Thymus (tissue), 11 donors: ENCODE measurements at regions not wholly inside any gene's neighbourhood (a gene's known extent, or its start where the extent isn't known, plus 50 kb on each side); places are given as distances from the start of the nearest gene placed in this dataset.

Source experiments
- DNase-seq, 9 donors: peaks; one replicate each; pipeline ENCODE4 v3.0.0-alpha.2; 2013; ENCODE audit warnings: low spot score in 9 of 9, low read depth in 6 of 9, missing footprints in 1 of 9
- H3K27ac ChIP-seq, 2 donors: one replicate each; pipeline ENCODE4 v1.5.1; 2013; ENCODE audit warnings: control low read depth in 1 of 2, low read depth in 1 of 2, low read length in 1 of 2, mild to moderate bottlenecking in 1 of 2, moderate library complexity in 1 of 2
- H3K27me3 ChIP-seq, 2 donors: one replicate each; pipeline ENCODE4 v1.5.1; 2013; ENCODE audit warnings: low read length in 1 of 2; ENCODE audit not compliant: control insufficient read depth in 2 of 2, insufficient read depth in 1 of 2
- H3K36me3 ChIP-seq, 2 donors: one replicate each; pipeline ENCODE4 v1.5.1; 2013; ENCODE audit warnings: low read length in 1 of 2, mild to moderate bottlenecking in 1 of 2, moderate library complexity in 1 of 2; ENCODE audit not compliant: control insufficient read depth in 2 of 2, insufficient read depth in 2 of 2
- H3K4me1 ChIP-seq, 2 donors: one replicate each; pipeline ENCODE4 v1.5.1; 2013; ENCODE audit warnings: low read length in 2 of 2; ENCODE audit not compliant: control insufficient read depth in 2 of 2, insufficient read depth in 2 of 2
- H3K4me3 ChIP-seq, 2 donors: one replicate each; pipeline ENCODE4 v1.5.1; 2013; ENCODE audit warnings: low read length in 2 of 2, control low read depth in 1 of 2, mild to moderate bottlenecking in 1 of 2
- H3K9me3 ChIP-seq, 2 donors: one replicate each; pipeline ENCODE4 v1.5.1; 2013; ENCODE audit warnings: low read length in 1 of 2, mild to moderate bottlenecking in 1 of 2; ENCODE audit not compliant: control insufficient read depth in 2 of 2, insufficient read depth in 1 of 2
- WGBS: extraction: QIAGEN DNeasy Blood & Tissue Kit; methylation state at CpG from one replicate; pipeline ENCODE4 v1.1.7; 2013; 5-methylcytosine and 5-hydroxymethylcytosine counted together
- donor health status: healthy.

DNA sequence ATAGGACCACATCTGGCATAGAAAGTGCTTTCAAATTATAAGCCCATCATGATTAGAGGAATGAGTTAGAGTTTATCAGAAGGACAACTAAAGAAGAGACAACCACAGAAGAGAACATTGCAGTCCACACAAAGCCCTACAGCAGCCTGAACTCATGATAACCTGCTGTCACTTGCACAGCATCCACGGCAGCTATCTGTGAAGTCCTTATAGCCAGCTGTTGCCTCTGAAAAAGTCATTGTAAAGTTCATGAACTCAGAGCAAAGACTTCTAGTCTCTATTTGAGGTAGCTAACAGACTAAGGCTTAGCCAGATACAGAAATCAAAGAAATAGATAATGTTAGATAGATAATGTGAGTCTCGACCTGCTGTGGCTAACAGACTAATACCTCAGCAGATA is 450.0 kb downstream of the KLF5 start:
- Histone ChIP-seq H3K27me3 (no peaks in the 10 kb centered on the region), H3K4me3 (no peak overlapping the region), H3K9me3 (no peaks in the 10 kb centered on the region), H3K36me3 (no peaks in the 10 kb centered on the region), H3K4me1 (no peaks in the 10 kb centered on the region), H3K27ac (no peak overlapping the region)
- 96% methylated on average over 2 of the region's 2 CpGs for WGBS
- no peak for DNase-seq

DNA sequence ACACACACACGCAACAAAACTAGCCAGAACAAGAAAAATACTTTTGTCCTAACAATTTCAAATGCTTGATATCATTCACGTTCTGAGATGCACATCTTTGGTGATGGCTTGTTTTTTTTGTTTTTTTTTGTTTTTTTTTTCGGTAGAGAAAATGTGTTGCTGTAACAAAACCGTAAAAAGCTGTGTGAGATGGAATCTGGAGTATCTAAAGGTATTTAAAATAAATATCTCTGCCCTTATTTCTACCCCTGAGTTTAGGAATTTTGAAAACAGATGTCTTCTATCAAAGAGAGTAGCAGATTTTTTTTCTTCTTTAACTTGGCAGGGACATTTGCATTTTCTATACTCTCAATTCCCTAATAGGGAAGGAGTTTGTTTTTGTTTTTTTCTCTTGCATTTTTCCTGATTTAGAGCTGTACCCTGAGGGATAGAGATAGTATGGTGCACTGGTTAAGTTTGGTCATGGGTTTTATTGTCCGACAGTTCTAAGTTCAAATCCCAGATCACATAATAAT is 446.6 kb downstream of the KLF5 start:
- Histone ChIP-seq H3K4me1 (no peaks in the 10 kb centered on the region), H3K27me3 (no peaks in the 10 kb centered on the region), H3K4me3 (no peak overlapping the region), H3K36me3 (no peaks in the 10 kb centered on the region), H3K27ac (no peak overlapping the region), H3K9me3 (no peaks in the 10 kb centered on the region)
- 93% methylated on average over 5 of the region's 5 CpGs for WGBS
- no peak for DNase-seq

DNA sequence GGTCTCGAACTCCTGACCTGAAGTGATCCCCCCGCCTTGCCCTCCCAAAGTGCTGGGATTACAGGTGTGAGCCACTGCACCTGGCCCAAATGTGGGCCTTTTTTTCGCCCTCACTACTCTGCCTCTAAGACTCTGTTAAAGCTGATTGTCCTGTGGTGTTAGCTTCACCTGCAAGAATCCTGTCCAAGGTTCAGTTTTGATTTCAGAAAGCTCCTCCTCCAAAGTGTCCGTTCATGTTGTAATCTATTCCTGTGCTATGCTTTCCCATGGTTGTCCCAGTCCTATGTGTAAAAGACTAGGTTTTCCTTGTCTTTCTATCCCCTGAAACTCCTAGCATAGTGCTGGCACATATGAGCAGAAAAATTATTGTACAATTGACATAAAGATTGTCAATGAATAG is 440.9 kb downstream of the KLF5 start:
- DNase-seq, result no peak
- Histone ChIP-seq H3K4me3 (no peak overlapping the region), H3K4me1 (no peaks in the 10 kb centered on the region), H3K9me3 (no peaks in the 10 kb centered on the region), H3K36me3 (no peaks in the 10 kb centered on the region), H3K27me3 (no peaks in the 10 kb centered on the region), H3K27ac (no peak overlapping the region)
- whole genome bisulfite sequencing, result 97% methylated on average over 4 of the region's 4 CpGs

DNA sequence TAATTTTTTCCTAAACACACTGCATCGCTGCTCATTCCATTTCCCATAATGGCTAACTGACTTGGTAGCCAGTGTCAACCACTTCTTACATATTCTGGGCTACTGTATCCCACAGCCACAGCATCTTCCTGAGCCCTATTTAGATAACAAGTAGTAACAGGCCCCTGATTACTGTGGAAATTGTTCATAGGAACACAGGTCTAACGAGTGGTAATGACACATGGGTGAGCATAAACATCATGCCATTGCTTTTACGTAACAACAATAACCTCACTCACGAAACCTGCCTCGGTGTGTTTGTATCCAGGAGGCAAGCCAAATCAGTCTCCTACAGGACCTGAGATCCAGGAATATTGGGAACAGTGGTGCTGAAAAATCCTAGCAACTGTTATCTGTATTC is 438.6 kb downstream of the KLF5 start:
- Histone ChIP-seq H3K9me3 (no peaks in the 10 kb centered on the region), H3K27ac (no peak overlapping the region), H3K27me3 (no peaks in the 10 kb centered on the region), H3K4me1 (no peaks in the 10 kb centered on the region), H3K36me3 (no peaks in the 10 kb centered on the region), H3K4me3 (no peak overlapping the region)
- WGBS, result 97% methylated on average over 5 of the region's 5 CpGs
- DNase-seq, result no peak

DNA sequence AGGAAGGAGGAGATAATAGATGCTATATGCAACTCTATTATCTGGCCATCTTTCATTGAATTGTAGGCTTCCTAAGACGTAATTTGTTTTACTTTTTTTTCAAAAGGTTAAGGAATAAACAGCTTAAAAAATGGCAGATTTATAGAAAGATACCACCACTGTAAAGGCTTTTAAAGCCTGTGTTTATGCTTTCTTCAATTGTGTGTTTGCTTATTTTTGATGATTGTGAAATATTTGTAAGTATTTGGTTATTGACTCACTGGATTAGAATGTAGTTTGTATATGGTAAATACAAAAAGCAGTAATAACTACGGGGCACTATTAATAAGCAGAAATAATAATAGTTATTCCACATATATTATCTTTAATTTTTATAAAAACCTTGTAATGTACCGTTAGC is 437.9 kb downstream of the KLF5 start:
- no peaks in the 10 kb centered on the region for H3K27me3 ChIP-seq
- no peaks in the 10 kb centered on the region for H3K4me1 ChIP-seq
- WGBS, result 96% methylated on average over 3 of the region's 3 CpGs
- DNase-seq, result no peak
- no peak overlapping the region for H3K27ac ChIP-seq
- H3K9me3 ChIP-seq, result no peaks in the 10 kb centered on the region
- H3K36me3 ChIP-seq, result no peaks in the 10 kb centered on the region
- H3K4me3 ChIP-seq, result no peak overlapping the region

DNA sequence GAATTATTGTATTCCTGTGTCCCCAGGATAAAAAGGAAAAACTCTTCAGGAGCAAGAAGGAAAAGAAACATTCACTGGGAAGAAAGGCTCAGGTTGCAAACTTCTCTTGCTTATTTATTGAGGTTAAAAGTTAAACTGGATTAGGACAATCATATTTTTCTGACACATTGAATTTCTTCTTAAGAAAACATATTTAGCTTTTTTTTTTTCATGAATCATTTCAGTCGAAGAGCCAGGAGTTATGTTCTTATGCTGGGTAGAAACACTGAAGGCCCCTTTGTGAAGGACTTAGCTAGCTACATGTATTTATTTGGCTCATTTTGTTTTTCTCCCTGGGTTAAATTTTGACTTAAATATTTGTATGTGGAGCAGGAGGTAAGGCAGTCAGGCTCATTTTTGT is 434.0 kb downstream of the KLF5 start:
- no peak overlapping the region for H3K27ac ChIP-seq
- H3K9me3 ChIP-seq, result no peaks in the 10 kb centered on the region
- DNase-seq, result no peak
- WGBS, result 12% methylated on average over 1 of the region's 1 CpG
- no peaks in the 10 kb centered on the region for H3K4me1 ChIP-seq
- H3K36me3 ChIP-seq, result no peaks in the 10 kb centered on the region
- no peak overlapping the region for H3K4me3 ChIP-seq
- no peaks in the 10 kb centered on the region for H3K27me3 ChIP-seq

DNA sequence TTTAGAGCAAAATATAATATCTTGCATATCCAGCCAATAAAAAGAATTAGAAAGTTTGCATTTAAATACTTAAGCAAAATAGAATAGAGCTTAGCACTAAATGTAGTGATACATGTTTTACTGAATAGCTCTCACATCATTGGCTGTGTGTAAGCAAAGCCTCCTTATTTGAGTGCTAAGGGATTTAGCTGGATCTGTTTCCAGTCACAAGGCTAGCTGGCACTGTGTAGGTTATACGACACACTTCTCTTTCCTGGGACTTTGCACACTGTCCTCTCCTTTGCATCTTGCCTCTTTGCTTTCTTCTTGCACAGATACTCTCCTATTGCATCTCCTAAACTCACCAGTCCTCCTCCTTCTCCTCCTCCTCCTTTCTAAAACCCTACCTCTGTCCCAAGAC is 423.8 kb downstream of the KLF5 start:
- 98% methylated on average over 1 of the region's 1 CpG for WGBS
- no peak for DNase-seq
- no peak overlapping the region for H3K4me3 ChIP-seq
- H3K27ac ChIP-seq, result no peak overlapping the region
- H3K9me3 ChIP-seq, result no peaks in the 10 kb centered on the region
- H3K4me1 ChIP-seq, result no peaks in the 10 kb centered on the region
- no peaks in the 10 kb centered on the region for H3K27me3 ChIP-seq
- H3K36me3 ChIP-seq, result no peaks in the 10 kb centered on the region

DNA sequence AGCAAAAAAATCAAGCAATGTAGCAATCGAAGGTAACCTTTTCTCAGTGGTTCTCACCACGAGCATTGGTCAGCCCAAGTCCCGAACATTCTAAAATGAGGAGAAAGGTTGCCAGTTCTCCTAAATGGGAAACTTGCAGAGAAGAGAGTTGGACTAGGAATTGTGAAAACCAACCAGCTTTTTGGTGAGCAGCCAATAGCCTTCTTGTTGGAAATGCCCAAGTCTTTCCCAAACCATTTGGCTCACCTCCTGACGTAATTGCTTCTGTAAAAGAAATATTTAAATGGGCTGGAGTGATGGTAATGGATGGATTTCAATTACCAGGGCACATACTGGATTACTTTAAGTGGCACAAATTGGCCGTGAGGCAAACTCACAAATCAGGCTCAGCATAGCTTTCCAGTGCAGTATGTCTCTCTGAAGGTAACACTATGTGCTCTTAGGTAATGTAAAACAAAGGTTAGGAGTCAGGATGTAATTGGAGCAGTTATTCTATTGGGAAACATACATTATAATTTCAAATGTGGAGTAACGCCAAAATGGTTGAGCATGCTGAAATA is 423.2 kb downstream of the KLF5 start:
- Histone ChIP-seq H3K36me3 (no peaks in the 10 kb centered on the region), H3K9me3 (no peaks in the 10 kb centered on the region), H3K4me1 (no peaks in the 10 kb centered on the region), H3K27me3 (no peaks in the 10 kb centered on the region), H3K27ac (no peak overlapping the region), H3K4me3 (no peak overlapping the region)
- DNase-seq, result no peak
- WGBS, result 94% methylated on average over 6 of the region's 6 CpGs

DNA sequence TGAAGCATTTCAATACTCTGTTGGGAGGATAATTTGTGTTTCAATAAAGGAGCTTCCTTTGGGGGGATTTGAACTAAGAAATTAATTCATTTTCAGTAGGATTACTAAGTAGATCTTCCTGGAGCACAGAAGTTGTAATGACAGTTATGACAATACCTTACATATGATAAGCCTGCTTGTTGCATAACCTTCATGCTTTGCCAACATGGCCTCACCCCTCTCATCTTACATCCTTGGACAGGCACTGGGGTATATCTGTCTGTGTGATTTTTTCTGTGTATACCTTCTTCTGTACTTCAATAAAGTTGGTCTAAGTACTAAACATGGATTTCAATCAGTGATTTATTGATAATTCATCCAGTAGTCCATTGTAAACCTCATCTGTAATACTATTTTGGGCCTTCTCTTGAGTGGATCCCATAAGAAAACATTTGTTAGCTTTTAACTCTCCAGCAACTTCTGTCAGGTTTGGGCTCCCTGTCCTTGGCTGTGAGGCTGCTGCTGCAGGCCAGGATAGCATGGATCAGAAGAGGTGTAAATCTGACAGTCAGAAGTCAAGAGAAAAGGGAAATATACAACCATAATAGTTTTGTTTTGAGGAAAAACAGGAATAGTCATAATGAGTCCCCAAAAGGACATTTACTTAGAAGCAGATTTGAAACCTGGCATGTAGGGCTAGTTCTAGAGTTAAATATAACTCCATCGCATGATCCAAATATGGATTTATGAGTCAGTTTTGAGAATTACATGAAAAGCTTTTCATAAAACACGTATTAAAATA is 422.2 kb downstream of the KLF5 start:
- H3K27ac ChIP-seq, result no peak overlapping the region
- no peak for DNase-seq
- H3K9me3 ChIP-seq, result no peaks in the 10 kb centered on the region
- no peaks in the 10 kb centered on the region for H3K36me3 ChIP-seq
- H3K4me1 ChIP-seq, result no peaks in the 10 kb centered on the region
- H3K27me3 ChIP-seq, result no peaks in the 10 kb centered on the region
- WGBS, result 90% methylated on average over 2 of the region's 2 CpGs
- no peak overlapping the region for H3K4me3 ChIP-seq
